Thoracic aorta (tissue), 2 donors: ENCODE measurements at regions not wholly inside any gene's neighbourhood (a gene's known extent, or its start where the extent isn't known, plus 50 kb on each side); places are given as distances from the start of the nearest gene placed in this dataset.

Experiments
- ATAC-seq: fragments of 150-250 bp; one replicate; pipeline ENCODE4 v1.8.0; 2017; ENCODE audit warnings: low read depth; ENCODE audit not compliant: insufficient number of reproducible peaks, low FRiP score
- DNase-seq: peaks from one replicate; pipeline ENCODE4 v3.0.0-alpha.2; 2020; ENCODE audit warnings: low spot score
- H3K27ac ChIP-seq, 2 donors: fragments of 200-600 bp; sonication (generic); 1 replicate in 1 of 2; 2 replicates in 1 of 2; pipeline ENCODE4 v1.5.1; 2016; ENCODE audit warnings: mild to moderate bottlenecking in 2 of 2, moderate library complexity in 2 of 2
- H3K27me3 ChIP-seq: fragments of 200-600 bp; sonication (generic); replicated peaks from 2 replicates; pipeline ENCODE4 v1.6.0; 2016; ENCODE audit warnings: mild to moderate bottlenecking; ENCODE audit not compliant: insufficient read depth
- H3K36me3 ChIP-seq: fragments of 200-600 bp; sonication (generic); one replicate; pipeline ENCODE4 v1.5.1; 2016
- H3K4me1 ChIP-seq, 2 donors: fragments of 200-600 bp; sonication (generic); 1 replicate in 1 of 2; 2 replicates in 1 of 2; pipeline versions ENCODE4 v1.5.1 to v1.6.0; 2016; ENCODE audit warnings: low read depth in 2 of 2, mild to moderate bottlenecking in 1 of 2; ENCODE audit not compliant: control insufficient read depth in 1 of 2
- H3K4me3 ChIP-seq: fragments of 200-600 bp; sonication (generic); 2 replicates; pipeline ENCODE4 v1.5.1; 2016; ENCODE audit warnings: mild to moderate bottlenecking
- H3K9me3 ChIP-seq: fragments of 200-600 bp; sonication (generic); 2 replicates; pipeline ENCODE4 v1.5.1; 2016
- TF ChIP-seq, protein P1 (sequence below): fragments of 200-600 bp; sonication (generic); IDR thresholded peaks from one replicate; pipeline ENCODE4 v1.5.1; 2019; ENCODE audit warnings: antibody characterized with exemption

DNA sequence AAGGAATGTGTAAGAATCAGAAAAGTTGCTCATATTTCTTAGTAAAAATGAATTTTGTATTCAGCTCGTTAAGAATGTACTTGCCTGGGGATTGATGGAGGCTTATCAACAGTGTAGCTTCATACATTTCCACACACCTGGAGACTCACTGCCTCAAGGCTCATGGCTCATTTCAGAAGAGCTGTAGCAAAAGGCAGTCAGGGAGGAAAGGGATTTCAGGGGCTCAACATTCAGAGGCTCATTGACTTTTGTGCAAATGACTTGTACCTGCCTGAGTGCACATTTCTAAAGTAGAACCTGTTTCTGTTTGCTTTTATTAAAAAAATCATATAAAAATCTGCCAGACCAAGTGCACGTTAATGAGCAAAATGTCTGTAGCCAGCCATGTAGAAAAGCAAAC lies 304.4 kb downstream of the KCNS3 start:
- Histone ChIP-seq H3K9me3 (no peaks in the 10 kb centered on the region), H3K4me1 (no peaks in the 10 kb centered on the region)

DNA sequence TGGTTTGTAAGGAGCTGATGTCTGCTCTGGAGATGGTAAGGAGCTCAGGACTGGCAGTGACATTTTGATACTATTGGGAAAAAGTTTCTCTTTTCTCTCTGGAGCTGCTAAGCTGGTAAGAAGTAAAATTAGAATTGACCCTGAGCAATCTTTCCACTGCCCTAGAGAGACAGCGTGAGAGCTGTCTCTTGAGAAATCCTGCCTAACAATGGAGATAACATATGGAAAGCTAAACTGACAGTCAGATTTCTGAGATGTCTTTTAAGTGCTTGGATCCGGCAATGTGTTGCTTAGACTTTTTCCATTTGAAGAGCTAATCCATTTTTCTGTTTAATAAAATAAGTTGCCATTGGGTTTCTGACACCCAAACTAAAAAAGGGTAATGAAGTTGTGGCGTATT lies 302.4 kb downstream of the KCNS3 start:
- H3K4me3 ChIP-seq: no peak overlapping the region
- no peaks in the 10 kb centered on the region for H3K36me3 ChIP-seq
- H3K27me3 ChIP-seq: no peaks in the 10 kb centered on the region
- no peaks in the 10 kb centered on the region for H3K4me1 ChIP-seq
- H3K9me3 ChIP-seq: no peaks in the 10 kb centered on the region
- no peak for DNase-seq
- no peak for ATAC-seq
- no peak overlapping the region for H3K27ac ChIP-seq
- TF ChIP-seq, protein P1, sequence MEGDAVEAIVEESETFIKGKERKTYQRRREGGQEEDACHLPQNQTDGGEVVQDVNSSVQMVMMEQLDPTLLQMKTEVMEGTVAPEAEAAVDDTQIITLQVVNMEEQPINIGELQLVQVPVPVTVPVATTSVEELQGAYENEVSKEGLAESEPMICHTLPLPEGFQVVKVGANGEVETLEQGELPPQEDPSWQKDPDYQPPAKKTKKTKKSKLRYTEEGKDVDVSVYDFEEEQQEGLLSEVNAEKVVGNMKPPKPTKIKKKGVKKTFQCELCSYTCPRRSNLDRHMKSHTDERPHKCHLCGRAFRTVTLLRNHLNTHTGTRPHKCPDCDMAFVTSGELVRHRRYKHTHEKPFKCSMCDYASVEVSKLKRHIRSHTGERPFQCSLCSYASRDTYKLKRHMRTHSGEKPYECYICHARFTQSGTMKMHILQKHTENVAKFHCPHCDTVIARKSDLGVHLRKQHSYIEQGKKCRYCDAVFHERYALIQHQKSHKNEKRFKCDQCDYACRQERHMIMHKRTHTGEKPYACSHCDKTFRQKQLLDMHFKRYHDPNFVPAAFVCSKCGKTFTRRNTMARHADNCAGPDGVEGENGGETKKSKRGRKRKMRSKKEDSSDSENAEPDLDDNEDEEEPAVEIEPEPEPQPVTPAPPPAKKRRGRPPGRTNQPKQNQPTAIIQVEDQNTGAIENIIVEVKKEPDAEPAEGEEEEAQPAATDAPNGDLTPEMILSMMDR: no peak

More for the DNA sequence above, 304.4 kb downstream of the KCNS3 start:
- Histone ChIP-seq H3K27me3 (no peaks in the 10 kb centered on the region), H3K27ac (no peak overlapping the region), H3K36me3 (no peaks in the 10 kb centered on the region), H3K4me3 (no peak overlapping the region)
- ATAC-seq (no peak), DNase-seq (no peak)
- TF ChIP-seq, protein P1: no peak

DNA sequence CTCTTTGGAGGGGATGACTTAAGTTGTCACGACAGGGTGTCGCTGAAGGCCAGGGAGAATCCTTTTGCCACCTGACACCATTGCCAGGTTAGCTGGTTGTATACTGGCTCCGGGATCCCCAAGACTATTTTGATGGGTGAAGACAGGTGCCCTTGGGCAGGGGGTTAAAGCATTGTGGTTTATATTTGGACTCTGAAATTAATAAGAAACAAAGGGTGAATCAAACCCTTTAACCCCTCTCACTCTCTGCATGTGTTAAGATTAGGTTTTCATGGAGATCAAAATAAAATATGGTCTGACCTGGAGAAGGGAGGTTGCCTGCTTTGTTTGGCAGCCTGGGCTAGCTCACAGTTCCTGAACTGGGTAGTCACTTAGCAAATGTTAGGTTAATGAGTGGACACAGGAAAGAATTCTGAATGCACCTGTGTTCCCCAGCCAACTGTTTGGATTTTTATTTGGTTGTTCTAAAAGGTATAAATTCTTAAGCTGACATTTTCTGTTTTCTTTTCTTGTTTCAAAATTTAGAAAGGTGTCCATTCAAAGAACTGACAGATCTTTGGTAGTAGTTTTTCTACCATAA lies 301.7 kb downstream of the KCNS3 start:
- TF ChIP-seq, protein P1: no peak
- no peak for DNase-seq

DNA sequence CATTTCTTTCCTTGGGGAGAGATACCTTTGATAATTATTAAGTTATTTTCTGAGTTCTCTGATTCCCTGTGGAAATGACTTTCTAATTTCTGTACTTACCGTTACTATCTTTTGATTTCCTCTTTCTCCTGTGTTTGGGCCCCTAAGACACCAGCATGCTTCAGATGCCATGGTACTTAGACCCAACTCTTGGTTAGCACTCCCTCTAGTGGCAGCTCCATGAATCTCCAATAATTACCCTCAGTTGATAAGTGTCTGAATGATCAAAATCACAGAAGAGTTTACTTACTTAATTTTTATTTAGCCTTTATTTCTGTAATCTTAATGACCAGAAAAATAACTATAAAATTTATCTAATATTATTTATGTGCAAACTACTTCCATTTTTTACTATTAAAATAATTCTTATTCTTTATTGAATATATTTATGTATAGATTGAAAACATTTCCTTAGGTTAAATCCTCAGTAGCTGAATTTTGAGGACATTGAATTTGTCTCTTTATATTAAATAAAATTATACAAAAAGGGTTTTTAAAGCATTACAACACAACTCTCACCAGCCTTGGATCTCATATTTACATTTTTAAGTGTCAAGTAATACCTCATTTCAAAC lies 300.4 kb downstream of the KCNS3 start:
- Histone ChIP-seq H3K4me1 (no peaks in the 10 kb centered on the region), H3K27ac (no peak overlapping the region), H3K27me3 (no peaks in the 10 kb centered on the region), H3K4me3 (no peak overlapping the region), H3K9me3 (no peaks in the 10 kb centered on the region), H3K36me3 (no peaks in the 10 kb centered on the region)
- DNase-seq (no peak), ATAC-seq (no peak)
- TF ChIP-seq, protein P1: peak; percentile 65

More for the DNA sequence above, 301.7 kb downstream of the KCNS3 start:
- Histone ChIP-seq H3K27me3 (no peaks in the 10 kb centered on the region), H3K4me1 (no peaks in the 10 kb centered on the region), H3K9me3 (no peaks in the 10 kb centered on the region), H3K4me3 (no peak overlapping the region), H3K27ac (no peak overlapping the region), H3K36me3 (no peaks in the 10 kb centered on the region)
- no peak for ATAC-seq

DNA sequence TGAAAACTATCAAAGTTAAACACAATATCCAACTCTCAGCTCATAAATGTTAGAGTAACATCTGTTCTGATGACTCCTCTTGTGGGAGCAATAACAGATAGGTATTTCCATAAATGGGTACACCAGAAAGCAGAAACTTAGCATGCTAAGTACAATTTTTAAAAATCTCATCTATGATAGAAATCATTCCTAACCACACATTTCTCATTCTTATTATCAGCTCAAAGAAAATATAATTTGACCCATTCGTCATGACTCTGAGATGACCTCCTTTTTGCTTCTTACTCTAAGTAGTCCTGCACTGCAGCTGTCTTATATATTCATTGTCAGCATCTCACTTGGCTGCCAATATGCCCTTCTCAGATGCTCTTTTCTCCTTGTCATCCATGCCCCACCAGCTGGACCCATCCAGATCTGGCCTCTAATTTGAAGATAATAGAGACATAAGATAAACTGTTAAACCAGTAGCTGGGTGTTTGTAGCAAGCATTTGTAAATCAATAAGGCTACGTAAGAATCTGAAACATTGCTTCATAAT lies 298.3 kb downstream of the KCNS3 start:
- Histone ChIP-seq H3K27me3 (no peaks in the 10 kb centered on the region), H3K4me3 (no peak overlapping the region), H3K36me3 (no peaks in the 10 kb centered on the region), H3K27ac (no peak overlapping the region), H3K4me1 (no peaks in the 10 kb centered on the region), H3K9me3 (no peaks in the 10 kb centered on the region)
- TF ChIP-seq, protein P1: no peak
- DNase-seq (no peak), ATAC-seq (no peak)
